22Rv1 (cell line): ENCODE measurements at regions not wholly inside any gene's neighbourhood (a gene's known extent, or its start where the extent isn't known, plus 50 kb on each side); places are given as distances from the start of the nearest gene placed in this dataset.

ENCODE experiments used
- H3K27ac ChIP-seq: fragments of 450-650 bp; 2 replicates; pipeline ENCODE4 v1.5.1; 2017
- CTCF ChIP-seq: fragments of 450-650 bp; IDR thresholded peaks from 2 replicates; pipeline ENCODE4 v1.5.1; 2017; ENCODE audit warnings: mild to moderate bottlenecking
- ZFX ChIP-seq: fragments of 450-650 bp; IDR thresholded peaks from 2 replicates; pipeline ENCODE4 v1.6.1; 2017; ENCODE audit warnings: antibody characterized with exemption, borderline replicate concordance

- no peak overlapping the region for H3K27ac ChIP-seq
- TF ChIP-seq ZFX (no peak), CTCF (no peak)
These were observed 272.3 kb downstream of the PTPRU start for GRCh38 chr1:29508458-29509107.

GRCh38 chr1:29506678-29507225, 270.4 kb downstream of the PTPRU start:
- TF ChIP-seq CTCF (no peak), ZFX (no peak)
- H3K27ac ChIP-seq, result no peak overlapping the region

- H3K27ac ChIP-seq, result no peak overlapping the region
- TF ChIP-seq ZFX (no peak), CTCF (no peak)
These were observed 269.4 kb downstream of the PTPRU start for GRCh38 chr1:29505532-29506220.

GRCh38 chr1:29504709-29505410, 268.5 kb downstream of the PTPRU start:
- H3K27ac ChIP-seq, result no peak overlapping the region
- TF ChIP-seq CTCF (no peak), ZFX (no peak)

GRCh38 chr1:29504196-29504595, 267.9 kb downstream of the PTPRU start:
- H3K27ac ChIP-seq, result no peak overlapping the region
- TF ChIP-seq CTCF (no peak), ZFX (no peak)

GRCh38 chr1:29502911-29503840, 266.9 kb downstream of the PTPRU start:
- TF ChIP-seq CTCF (no peak), ZFX (no peak)
- no peak overlapping the region for H3K27ac ChIP-seq
